Activated naive CD4-positive, alpha-beta T cell treated with Interleukin-2 at 50 U/mL for 16 hours (primary cell): ENCODE measurements at regions not wholly inside any gene's neighbourhood (a gene's known extent, or its start where the extent isn't known, plus 50 kb on each side); places are given as distances from the start of the nearest gene placed in this dataset.
"Not testable (repeated sequence)": the region's sequence is repeated elsewhere in the genome, so short reads cannot be mapped to it uniquely, and the experiment has no call there.

ENCODE experiments used
- DNase-seq: peaks from one replicate; pipeline ENCODE4 v3.0.0-alpha.2; 2020

DNA sequence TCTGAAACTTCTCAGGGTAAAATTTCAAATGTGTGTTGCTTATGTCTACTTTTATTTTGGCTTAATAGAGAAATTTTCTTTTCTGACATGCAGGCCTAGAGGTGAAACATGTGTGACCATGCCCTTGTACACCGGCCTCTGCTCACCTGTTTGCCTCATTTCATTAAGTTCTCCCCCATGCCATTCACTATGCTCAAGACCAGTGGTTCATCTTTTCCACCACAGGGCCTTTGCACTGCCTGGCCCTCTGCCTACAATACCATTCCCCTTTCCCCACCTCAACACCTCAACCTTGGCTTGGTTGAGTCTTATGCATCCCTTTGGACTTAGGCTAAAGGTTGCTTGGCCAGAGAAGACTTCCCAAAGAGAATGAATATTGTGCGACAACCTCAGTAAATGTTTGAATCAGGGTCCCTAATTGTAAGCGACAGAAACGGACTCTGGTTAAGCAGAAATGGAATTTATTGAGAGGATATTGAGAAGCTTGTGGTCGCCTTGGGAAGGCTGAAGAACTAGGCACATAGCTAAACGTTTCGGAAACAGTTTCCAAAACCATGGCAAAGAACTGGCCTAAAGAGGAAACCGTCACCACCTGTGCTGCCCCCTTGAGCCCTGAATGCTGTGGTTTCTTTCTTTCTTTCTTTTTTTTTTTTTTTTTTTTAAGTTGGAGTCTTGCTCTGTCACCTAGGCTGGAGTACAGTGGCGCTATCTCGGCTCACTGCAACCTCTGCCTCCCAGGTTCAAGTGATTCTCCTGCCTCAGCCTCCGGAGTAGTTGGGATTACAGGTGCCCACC, 152.2 kb downstream of the SOX4 start:
- DNase-seq, result no peak

- DNase-seq, result no peak
Observed at GRCh38 chr6:21747441-21747840, 153.9 kb downstream of the SOX4 start.

GRCh38 chr6:21748343-21749056, 154.9 kb downstream of the SOX4 start:
- DNase-seq, result no peak

- DNase-seq, result no peak
Observed at GRCh38 chr6:21749754-21750153, 156.2 kb downstream of the SOX4 start.

GRCh38 chr6:21750575-21750974, 157.0 kb downstream of the SOX4 start:
- no peak for DNase-seq

- no peak for DNase-seq
Observed at GRCh38 chr6:21751608-21752007, 158.1 kb downstream of the SOX4 start.

GRCh38 chr6:21752054-21752811, 158.7 kb downstream of the SOX4 start:
- no peak for DNase-seq

GRCh38 chr6:21753241-21754108, 159.9 kb downstream of the SOX4 start:
- no peak for DNase-seq

GRCh38 chr6:21754891-21755290, 161.3 kb downstream of the SOX4 start:
- DNase-seq, result no peak

DNA sequence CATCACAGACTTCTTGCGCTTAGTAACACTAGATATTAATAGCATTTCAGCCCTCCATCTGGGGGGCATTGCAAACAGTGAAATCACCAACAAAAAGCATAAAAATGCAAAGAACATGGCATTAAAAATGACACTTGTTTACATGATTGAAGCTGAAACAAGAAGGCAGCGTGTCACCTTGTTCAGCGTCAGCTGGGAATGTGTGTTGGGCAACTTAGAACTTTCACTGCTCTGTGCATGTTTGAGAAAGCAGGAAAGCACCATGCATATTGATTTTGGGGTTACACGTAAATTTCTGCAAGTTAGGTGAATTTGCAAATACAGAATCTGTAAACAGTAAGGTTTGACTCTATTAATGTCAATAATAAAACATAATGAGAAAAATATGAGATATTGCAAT, 162.9 kb downstream of the SOX4 start:
- no peak for DNase-seq

- not testable (repeated sequence) for DNase-seq
Observed at GRCh38 chr6:21757392-21757791, 163.8 kb downstream of the SOX4 start.

DNA sequence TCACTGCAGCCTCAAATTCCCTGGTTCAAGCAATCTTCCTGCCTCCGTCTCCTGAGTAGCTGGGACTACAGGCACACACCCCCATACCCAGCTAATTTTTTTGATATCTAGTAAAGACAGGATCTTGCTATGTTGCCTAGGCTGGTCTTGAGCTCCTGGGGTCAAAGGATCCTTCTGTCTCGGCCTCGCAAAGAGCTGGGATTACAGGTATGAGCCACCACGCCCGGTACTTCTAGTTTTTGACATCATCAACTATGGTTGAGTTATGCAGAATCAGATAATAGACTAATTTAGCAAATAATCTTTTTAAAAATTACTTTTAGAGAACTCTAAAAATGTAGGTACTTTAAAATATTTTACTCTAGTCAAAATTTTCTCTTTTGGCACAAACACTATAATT, 166.2 kb downstream of the SOX4 start:
- no peak for DNase-seq

DNA sequence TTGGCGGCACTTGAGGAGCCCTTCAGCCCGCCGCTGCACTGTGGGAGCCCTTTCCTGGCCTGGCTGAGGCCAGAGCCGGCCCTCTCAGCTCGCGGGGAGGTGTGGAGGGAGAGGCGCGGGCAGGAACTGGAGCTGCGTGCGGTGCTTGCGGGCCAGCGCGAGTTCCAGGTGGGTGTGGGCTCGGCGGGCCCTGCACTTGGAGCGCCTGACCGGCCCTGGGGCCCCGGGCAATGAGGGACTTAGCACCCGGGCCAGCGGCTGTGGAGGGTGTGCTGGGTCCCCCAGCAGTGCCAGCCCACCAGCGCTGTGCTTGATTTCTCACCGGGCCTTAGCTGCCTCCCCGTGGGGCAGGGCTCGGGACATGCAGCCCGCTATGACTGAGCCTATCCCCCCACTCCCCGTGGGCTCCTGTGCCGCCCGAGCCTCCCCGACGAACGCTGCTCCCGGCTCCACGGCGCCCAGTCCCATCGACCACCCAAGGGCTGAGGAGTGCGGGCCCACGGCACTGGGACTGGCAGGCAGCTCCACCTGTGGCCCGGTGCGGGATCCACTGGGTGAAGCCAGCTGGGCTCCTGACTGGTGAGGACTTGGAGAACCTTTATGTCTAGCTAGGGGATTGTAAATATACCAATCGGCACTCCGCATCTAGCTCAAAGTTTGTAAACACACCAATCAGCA, 167.6 kb downstream of the SOX4 start:
- not testable (repeated sequence) for DNase-seq

- DNase-seq, result no peak
Observed at GRCh38 chr6:21764989-21765388, 171.4 kb downstream of the SOX4 start.

- no peak for DNase-seq
Observed at GRCh38 chr6:21767891-21768648, 174.5 kb downstream of the SOX4 start.

DNA sequence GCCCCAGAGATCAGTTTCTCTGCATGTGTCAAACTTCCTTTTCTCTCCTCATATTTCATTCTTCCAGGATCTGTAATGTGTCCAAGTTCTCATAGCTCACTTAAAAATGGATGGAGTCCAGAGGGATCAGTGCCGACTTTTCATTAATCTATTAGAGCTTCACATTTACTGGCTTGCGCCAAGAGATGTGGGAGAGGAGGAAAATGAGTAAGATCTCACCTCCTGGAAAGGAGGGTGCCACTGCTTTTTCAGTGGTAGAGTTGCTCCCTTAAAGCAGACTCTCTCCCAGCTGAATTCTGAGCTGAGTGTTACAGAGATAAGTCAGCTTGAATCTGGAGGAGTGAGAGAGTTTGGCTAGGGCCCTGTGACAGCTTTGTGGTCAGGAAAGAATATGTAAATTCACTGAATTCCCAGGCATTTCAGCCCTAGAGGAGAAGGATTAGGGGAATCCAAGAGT, 175.9 kb downstream of the SOX4 start:
- DNase-seq, result no peak

DNA sequence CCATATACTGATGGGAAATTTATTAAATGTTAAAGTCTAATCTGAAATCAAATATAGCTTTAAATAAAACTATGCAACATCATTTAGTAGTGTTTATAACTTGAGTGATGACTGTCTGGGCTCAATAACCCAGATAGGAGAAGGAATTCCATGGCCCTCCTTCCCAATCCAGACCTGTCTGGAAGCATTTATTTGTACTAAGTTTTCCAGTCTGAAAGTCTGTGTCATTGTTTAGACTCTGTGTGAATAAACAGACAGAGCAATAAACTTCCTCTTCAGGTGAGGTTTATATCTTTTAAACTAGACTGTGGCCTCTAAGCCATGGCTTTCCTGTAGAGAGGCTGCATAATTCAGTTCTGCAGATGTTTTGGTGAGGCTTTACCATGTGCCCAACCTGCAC, 176.4 kb downstream of the SOX4 start:
- no peak for DNase-seq

DNA sequence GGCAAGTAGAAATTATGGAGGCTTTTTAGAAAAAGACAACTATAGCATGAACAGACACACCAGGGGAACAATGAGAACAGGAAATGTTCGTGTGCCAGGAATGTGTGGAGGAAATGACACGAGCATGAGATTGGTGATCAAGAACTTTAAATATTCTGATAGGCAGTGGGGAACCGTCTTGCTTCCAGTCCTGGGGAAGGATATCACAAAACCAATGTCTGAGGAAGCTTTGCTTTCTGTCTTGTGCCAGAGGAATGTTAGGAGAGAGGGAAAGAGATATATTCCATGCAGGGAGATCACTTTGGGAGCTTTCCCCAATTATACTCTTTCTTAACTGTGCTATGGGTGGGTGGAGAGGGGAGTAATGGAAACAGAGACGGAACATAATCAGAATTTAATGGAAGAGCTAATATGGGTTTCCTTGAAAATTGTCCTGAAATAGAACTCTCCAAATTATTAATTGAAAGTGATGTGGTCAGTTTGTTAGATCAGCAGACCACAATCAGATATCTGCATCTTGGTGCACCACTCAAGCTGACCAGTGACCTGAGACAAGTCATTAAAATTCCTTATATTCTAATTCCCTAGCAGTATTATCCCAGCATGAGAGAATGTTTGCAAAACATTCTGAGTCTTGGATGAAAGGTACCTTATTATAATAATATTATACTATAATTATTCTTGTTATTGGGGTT, 178.2 kb downstream of the SOX4 start:
- no peak for DNase-seq

DNA sequence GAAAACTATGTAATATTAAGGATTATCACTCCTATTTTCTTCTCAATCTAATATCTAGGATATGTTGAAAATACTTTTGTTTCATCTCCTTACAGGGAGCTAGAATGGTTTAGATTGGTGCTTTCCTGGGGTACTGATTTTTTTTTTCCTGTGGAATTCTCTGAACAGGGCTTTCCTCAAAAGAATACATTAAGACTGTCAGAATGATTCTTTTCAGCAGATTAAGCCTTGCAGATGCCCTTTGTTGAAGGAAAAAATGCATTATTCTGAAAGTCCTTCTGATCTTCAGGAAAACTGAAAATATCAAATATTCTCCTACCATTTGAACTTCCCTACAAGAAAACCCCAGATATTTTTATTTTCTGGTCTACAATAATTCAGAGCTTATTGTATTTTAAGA, 178.9 kb downstream of the SOX4 start:
- DNase-seq, result no peak

DNA sequence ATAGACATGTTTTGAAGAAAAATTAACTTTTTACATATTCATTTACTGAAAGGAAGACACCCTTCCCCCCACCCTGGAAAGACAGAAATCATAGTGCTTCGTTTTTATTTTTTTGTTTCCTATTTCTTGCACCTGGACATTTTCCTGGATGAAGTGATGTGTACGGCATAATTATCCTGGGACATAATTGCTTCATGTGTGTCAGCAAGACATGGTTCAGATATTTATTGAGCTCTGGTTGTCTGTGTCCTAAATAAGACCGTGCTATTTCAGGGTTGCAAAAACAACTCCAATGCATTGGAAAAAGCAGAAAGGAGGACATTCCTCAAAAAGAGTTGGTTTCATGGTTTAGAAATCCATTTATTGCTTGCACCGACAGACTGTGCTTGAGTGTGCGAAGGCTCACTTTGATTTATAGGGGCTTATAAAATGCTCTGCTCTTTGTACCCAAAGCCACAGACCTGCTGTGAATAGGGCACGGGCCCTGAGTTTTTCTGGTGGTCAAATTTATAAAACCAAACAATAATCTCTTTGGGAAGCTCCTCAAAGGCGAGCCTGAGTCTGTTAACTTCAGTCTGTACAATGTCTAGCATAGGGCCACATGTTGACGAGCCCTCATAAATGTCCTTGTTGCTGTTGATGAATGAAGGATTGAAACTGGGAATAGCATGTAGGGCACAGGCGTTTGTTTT, 179.5 kb downstream of the SOX4 start:
- no peak for DNase-seq
